Putamen (tissue), 1 donor: ENCODE measurements at regions not wholly inside any gene's neighbourhood (a gene's known extent, or its start where the extent isn't known, plus 50 kb on each side); places are given as distances from the start of the nearest gene placed in this dataset.

Experiments used
- DNase-seq: peaks from one replicate; pipeline ENCODE4 v3.0.0-alpha.2; 2016; ENCODE audit warnings: low spot score

DNA sequence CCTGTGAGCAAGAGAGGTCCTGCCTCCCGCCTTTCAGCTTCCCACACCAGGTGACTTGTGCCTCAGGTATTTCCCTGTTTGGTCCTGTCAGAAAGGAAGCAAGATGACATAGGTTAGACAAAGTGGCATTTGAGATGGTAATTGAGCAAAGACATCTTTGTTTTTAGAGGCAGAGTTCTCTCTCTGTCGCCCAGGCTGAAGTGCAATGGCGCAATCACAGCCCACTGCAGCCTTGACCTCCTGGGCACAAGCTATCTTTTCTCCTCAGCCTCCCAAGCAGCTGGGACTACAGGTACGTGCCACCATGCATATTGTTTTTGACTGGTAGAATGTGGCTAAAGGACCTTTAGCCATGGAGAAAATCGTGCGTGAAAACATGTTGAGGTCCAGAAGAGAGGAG, 339.1 kb downstream of the FGF9 start:
- no peak for DNase-seq

DNA sequence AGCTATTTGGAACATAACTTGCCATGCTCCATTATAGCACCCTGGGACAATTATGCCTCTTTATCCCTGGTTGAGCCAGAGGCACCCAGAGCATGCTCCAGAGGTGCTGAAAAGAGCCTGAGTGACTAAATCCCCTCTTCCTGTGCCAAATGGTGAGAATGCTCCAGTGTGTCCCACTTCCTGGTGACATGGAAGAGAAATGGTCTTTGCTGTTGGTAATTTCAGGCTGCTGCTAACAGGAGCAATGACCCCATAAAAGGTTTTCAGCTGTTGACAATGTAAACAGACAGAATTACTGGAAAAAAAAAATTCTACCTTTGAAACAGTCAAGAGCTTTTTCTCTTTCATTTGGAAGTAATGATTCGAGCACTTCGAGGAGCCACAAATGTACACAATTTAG, 341.8 kb downstream of the FGF9 start:
- no peak for DNase-seq

DNA sequence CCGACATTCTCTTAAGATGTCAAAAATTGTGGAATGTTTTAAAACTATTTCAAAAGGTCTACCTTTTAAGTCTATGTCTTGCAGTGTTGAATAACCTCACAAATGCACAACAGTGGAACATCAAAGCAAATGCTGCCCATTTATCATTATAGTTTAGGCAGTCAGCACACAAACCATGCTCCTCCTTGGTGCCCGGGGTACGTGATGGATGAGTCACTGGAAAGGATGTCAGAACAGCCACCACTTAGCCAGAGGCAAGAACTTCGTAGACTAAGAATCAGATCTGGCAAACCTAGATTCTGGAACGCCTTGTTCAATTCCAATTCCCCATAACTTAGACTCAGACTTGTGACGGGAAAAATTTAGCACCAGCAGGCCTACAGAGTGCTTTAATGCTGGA, 343.6 kb downstream of the FGF9 start:
- no peak for DNase-seq

DNA sequence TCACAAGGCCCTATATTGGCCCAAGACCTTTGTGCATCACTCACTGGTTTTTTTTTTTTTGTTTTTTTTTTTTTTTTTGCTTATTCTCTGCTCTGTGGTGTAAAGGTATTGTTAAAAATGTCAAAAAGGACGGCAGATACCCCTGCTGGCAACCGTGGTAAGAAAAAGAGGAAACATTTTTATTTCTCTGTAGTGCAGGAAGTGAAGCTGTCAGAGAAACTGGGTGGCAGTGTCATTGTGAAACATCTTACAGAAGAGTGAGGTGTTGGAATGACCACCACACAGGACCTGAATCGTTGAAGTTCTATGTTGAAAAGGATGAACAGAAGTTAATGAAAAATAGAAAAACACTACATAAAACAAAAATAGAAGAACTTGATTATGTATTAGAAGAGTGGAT, 346.4 kb downstream of the FGF9 start:
- no peak for DNase-seq

DNA sequence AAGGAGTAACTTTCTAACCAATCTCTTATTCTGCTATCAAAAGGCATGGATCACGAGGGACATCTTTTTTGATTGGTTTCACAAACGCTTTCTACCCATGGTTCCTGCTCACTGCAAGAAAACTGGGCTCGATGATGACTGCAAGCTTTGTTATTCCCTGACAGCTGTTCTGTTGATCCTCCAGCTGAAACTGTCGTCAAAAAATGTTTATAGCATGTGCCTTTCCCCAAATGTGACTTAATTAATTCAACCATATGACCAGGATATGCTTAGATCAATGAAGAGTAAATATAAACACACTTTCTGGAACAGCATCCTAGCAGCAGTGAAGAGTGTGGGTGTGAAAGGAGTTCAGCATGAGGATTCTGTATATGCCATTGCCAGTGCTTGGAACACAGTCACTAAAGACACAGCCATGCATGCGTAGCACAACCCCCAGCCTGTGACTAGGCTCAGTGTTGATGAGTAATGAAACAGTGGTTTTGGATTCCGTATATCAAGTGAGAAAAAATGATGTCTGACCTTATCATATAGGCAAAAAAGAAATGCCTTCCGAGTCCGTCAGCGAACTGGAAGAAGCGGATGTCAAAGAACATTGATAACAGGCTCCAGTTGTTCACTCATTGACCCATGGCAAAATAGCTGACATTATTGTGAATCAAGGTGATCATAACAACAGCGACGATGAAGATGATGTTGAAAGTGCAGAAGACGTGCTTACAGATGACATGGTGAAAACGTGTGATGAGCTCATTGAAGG, 347.4 kb downstream of the FGF9 start:
- DNase-seq = no peak

DNA sequence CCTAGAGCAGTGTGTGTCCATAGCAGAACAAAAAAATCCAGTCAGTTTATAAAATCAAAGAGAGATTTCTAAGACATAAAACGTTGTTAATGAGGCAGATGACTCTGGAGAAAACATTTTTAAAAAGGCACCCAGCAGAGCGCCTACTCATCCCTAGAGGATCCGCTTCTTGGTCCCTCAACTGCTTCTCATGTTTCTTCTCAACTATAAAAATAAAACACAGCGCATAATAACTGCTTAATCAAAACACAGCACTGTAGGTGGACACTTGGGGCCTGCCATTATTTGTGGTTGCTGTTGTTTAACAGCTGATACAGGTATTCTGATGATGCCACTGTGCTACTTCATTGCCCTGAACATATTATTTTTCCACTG, 347.9 kb downstream of the FGF9 start:
- no peak for DNase-seq

DNA sequence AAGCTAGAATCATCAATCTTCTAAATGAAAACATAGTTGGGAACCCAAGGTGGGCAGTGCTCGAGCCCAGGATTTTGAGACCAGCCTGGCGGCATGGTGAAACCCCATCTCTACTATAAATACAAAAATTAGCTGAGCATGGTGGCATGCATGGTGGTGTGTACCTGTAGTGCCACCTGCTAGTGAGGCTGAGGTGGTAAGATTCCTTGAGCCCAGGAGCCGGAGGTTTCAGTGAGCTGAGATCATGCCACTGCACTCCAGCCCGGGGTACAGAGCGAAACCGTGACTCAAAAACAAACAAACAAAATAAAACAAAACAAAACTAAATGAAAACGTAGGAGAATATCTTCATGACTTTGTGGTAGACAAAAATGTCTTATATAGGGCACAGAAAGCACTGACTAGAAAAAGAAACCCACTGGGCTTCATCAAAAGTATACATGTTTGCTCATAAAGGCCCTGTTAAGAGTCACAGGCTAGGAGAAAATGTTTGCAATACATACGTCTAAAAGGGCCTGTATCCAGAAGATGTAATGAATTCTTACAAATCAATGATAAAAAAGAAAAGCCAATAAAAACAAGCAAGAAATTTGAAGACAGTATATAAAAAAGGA, 353.6 kb downstream of the FGF9 start:
- DNase-seq = no peak

DNA sequence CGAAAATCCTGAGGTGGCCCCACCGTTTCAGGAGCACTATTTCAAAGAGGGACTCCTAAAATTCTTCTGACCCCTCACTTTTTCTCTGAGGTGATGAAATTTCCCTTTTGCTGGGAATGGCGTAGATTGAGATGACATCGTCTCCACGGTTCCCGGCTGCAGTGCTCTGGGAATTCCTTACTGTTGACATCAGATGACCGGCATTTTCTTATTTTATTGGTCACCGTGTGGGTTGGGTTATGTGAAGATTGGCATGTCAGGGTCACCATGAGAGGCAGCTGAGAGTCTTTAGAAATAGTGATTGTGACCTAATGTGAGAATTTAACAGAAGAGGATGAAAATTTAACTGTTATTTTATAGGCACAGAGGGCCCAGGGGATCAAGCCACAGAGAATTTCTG, 356.7 kb downstream of the FGF9 start:
- DNase-seq = no peak

DNA sequence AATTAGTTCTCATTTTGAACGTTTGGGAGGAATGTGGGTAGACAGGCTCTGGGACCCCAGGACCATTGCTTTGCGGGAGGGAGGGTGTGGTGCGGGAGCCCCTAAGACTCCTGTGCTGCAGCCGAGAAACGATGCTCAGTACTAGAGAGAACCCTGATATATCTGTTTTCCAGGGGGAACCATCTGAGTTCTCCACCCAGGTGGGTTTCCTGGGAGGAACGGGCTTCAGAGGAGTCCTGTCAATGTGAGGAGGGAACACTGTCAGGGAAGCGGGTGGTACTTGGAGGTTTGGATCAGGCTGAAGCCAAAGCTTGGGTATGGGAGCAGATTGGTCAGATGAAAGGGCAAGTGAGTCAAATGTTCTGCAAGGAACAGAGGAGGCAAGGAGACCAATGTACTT, 358.0 kb downstream of the FGF9 start:
- DNase-seq = no peak

DNA sequence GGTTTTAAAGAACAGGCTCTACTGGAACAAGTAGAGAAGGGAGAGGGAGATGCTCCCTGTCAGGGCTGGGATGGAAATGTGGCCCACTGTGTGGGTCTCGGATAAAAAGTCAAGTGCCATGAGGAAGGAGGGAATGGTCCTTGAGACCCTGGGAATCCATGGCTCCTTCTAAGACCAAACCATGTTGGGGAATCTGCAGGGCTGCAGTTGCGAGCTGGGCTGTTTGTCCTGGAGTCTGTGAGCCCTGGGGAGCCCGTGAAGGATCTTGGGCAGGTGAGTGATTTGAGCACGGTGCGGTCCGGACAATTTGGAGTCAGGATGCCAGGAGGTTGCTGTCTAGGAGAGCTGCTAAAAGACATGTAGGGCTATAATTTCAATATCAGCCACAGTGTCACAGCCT, 359.4 kb downstream of the FGF9 start:
- no peak for DNase-seq

DNA sequence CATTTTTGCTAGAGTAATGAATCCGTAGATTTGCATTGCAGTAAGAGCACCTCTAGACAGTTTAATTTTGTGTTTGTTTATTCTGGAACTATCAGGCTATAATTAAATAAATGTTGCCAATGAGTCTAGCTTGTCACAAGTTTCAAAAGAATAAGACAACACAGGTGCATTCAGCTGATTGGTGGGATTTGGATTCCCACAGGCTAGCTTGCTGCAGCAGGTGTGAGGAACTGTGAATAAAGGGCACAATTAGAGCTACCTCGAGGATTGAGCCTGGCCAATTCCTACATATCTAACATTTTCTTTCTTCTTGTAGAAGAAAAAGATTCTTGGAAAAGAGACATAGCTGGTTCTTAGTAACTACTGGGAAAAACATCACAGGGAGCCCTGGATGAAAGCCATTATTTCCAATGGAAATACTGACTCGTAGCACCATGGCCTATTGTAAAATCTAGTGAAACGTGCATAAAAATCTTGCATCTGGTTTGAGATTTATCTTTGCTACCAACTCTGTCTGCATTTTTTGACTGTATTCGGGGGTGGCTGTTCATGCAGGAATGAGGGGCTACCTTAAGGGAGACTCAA, 360.9 kb downstream of the FGF9 start:
- DNase-seq = no peak

DNA sequence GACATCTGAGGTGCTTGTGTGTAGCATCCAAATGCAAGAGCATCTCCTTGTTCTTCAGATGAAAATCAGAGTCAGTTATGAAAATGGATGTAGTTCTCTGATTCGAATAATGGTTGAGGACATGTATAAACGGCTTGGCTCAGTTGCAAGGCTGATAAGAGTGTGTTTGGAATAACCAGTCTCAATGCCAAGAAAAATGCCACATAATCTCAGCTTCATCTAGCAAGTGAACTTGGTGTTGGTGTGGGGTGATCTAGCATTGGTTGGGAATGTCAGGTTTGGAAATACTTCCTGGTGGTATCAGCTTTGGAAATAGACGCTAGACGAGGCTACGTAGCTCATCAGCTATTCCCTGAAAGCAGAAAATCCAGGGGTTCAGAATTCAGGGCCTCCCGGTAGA, 362.0 kb downstream of the FGF9 start:
- DNase-seq = no peak

DNA sequence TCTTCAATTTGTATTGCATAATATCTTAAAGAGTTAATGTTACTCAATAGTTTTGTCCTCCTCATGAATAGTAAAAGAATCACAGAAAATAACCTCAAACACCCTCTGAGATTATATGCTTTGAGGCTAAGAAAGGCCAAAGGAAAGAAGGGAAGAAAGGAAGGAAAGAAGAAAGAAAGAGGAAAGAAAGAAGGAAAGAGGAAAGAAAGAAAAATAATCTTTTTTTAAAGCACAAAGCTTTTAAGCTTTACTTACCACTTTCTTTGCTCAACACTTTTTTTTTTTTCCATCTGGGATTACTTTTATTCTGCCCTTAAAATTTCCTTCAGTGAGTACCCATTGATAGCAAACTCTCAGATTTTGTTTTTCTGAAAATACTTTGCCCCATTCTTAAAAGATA, 369.1 kb downstream of the FGF9 start:
- no peak for DNase-seq

DNA sequence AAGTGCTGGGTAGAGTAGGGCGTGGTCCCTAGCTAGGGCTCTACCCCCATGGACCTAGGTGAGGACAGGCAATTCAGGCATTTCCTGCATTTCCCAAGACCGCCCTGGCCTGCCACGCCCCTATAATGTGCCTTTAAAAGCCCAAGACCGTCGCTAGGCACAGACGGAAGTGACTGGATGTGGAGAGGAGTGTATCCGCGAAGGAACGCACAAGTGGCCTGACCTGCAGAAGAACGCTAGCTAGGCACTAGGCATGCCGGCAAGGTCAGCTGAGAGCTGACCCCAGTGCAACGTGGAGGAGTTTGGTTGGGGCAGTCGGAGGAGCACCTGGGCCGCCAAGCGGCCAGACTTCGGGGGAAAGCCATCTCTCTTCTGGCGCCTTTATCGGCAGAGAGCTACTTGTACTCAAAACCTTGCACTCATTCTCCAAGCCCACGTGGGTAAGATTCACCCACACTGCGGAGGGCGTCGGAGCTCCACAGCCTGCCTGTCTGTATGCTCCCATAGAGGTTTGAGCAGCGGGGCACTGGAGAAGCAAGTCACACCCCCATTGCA, 370.0 kb downstream of the FGF9 start:
- no peak for DNase-seq

DNA sequence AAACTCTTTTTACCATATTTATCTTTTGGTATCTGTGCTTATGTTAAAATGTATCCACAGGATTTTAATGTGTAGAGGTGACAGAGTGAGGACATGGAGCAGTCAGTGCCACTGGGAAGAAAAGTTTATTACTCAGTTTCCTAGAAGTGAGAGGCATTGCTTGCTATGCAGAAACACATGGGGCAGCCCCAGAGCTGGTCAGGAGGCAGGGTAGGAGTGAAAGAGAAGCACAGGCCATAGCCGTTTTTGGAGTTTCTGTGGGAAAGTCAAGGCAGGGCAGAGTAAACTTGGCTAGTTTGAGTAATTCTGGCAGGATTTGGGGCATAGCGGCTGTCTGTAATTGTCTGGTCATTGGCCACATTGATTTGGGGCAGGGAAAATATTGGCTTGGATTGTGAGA, 370.9 kb downstream of the FGF9 start:
- DNase-seq = no peak

DNA sequence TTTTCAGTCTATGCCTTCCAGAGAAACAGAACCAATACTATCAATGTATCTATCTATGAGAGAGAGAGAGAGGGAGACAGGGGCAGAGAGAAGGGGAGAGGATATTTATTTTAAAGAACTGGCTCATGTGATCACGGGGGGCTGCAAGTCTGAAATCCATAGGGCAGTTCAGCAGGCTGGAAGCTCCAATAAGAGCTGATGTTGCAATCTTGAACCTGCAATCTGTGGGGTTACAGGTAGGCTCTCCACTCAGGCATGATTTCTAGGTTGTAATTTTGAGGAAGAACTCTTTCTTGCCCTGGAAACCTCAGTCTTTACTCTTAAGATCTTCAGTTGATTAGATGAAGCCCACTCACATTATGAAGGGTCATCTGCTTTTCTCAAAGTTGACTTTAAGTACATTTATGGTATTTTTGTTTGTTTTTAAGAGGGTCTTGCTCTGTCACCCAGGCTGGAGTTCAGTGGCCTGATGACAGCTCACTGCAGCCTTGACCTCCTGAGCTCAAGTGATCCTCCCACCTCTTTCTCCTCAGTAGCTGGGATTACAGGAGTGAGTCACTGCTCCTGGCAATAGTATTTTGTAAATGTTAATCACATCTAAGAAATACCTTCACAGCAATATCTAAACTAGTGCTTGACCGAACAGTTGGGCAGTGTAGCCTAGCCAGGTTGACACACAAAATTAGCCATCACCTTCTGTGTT, 376.4 kb downstream of the FGF9 start:
- DNase-seq = no peak

DNA sequence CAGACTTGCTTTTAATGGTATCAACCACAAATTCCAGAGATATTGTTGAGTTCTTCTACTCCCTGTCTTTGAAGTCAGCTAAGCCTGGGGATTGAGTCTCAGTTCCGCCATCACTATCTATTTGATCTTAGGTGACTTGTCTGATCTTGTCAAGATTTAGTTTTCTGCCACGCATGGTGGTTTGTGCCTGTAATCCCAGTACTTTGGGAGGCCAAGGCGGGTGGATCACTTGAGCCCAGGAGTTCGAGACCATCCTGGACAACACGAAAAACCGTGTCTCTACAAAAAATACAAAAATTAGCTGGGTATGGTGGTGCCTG, 376.9 kb downstream of the FGF9 start:
- no peak for DNase-seq

DNA sequence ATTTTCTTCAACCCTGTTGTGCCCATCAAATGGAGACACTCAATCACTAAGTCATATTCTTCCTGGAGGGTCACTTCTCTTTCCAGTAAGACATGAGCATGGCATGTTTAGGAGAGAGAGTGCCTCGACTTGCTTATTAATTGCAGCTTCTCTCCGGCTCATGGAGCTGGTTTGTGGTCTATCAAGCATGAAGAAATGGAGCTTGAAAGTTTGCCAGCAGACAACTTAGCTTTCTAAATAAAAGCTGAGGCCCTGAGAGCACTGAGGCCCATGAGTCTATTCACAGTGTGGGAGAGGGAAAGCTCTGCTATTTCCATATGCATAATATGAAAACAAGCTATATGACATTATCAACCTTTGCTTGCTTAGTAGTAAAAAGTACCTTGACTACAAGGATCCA, 378.5 kb downstream of the FGF9 start:
- DNase-seq = no peak

DNA sequence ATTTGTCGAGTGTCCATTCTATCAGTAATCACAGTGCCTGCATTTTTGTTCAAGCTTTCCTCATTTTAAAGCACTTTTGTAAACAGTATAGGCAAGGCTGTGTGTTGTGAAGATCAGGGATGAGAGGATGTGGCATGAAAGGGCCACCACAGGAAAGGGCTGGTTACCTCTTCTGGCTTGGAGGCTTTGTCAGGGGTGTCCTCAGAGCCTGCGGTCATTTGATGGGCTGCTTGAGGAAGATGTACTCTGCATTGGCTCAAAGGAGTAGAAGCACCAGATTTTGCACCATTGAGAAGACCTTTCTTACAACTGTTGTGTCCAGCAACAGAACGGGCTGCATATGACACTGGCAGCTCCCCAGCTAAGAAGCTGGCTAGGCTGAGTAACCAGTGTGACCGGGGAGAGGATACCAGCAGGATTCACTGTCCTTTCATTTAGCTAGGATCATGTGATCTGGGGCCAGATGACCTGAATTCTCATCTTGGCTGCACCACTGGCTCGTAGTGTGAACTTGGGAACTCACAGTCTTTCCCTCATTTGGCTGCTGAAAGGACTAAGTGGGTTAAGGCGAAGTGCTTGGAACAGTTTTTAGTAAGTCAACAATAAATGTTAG, 380.2 kb downstream of the FGF9 start:
- DNase-seq = no peak

DNA sequence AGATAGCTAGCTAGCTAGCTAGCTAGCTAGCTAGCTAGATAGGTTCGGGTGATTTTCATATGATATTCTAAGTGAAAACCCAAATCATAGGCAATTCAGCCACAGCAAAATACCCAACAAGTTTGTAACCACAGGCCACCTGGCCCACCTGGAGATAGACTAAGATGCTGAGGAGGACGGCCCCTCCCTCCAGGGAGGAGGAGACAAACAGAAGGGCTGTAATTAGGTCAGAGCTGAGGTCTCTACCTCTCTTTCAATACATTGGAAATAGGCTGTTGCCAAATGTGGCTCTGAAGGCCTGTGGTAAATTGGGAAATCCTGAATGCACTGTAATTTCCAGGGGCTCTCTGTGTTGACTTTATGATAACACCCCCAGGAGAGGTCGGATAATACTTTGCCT, 382.2 kb downstream of the FGF9 start:
- DNase-seq = no peak

DNA sequence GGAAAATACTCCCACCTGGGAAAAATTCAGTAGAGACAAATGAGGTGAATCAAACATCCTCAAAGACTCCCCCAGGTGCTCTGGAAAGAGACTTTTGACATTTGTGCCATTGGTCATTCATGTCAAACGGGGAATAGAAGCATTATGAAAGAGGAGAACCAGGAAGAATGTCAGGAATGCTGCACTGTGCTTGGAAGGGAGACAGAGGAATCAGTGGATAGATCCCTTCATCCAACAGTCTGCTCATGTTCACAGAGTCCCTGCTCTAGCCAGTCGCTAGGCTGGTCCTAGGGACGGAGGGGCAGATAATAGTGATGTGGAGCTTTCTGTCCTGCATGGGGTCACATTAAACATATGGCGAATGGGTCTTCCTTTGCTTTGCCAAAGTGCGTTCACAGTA, 384.4 kb downstream of the FGF9 start:
- DNase-seq = no peak

DNA sequence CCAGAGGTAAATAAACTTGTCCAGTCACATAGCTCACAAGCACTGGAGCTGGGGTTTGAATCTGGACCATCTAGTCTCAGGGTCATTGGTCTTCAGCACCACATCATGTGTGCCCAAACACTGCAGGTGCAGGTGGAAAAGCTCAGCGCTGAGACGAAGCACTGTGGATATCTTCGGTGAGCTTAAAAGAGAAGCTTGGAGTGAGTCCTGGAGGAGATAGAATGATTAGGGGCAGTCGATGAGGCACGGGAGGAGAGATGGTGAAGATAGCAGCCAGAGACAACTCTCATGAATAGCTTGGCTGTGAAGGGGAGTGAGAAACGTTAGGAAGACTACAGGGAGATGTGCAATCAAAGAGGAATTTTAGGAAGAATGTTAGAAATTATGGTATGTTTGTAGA, 389.3 kb downstream of the FGF9 start:
- no peak for DNase-seq

DNA sequence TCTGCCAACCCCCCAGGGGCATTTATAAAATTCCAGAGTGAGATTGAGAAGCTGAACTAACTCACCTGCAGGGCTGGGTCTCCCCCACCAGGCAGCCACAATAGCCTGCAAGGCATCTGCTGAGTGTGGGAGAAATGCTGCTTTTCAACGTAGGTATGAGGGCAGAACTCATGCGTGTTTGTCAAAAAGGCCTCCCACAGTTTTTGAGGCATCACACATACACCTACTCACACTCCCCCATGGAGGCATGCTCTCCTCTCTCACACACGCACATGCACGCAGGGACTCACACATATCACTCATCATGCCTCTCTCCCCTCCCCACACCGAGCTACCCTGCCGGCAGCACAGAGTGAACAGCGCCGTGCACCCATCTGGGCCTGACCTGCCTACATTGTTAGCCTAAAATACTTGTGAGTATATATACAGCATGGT, 390.5 kb downstream of the FGF9 start:
- peak; percentile 23 for DNase-seq
